Mucosa of gallbladder (tissue), 1 donor: ENCODE measurements at regions not wholly inside any gene's neighbourhood (a gene's known extent, or its start where the extent isn't known, plus 50 kb on each side); places are given as distances from the start of the nearest gene placed in this dataset.

ENCODE experiments used
- DNase-seq: peaks from one replicate; pipeline ENCODE4 v3.0.0-alpha.2; 2020; ENCODE audit warnings: low spot score
- donor health status: DM: no; HTN: no; CAD: no.

DNA sequence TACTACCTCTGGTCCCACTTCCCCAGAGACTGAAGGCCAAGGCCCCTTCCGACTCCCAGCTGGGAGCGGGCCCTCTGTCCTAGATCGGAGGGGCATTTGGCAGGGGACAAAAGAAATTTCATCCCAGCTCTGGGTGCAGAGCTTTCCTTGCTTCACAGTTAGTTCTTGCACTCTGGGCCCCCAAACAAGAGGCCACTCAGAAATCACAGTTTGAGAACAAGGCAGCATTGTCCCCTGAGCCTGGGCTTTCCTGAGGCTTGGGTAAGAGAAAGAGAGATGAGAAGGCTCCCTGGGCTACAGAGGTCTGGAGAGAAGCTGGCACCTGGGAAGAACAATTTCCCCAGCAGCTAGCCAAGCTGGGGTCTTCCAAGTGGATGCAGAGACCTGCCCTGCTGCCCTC, 71.8 kb upstream of the NCAM1 start:
- DNase-seq, result no peak

DNA sequence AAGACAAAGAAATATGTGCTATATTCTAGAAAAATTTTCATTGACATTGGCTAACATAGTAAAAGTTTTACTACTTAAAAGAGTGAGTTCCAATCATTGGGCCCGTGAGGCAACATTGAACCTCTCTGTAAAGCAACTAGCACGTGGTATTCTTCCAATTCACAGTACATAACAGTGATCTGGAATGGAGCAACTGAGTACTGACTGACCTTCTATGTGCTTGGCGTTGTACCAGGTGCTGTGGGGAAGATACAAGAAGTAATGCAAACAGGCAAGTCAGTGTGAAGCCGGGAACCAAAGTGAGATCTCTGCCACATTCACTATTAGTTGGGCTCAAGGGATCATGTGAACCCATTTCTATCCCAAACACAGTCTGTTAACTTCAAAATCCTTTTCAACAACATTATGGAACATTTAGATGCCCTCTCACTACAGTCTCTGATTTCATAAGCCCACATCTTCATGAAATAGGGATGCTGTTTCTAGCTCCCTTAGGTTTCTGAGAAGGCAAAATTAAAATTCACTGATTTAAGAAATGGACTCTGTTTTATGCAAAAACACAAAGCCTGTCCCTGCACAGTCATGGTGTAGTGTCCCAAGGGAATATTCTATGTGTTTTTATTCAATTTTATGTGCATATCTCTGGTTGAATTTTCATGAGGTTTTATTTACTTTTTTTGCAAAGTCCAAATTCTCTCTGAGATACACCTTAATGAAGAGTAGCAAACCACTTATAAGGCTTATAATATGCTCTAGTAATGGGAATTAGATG, 61.8 kb upstream of the NCAM1 start:
- no peak for DNase-seq

- no peak for DNase-seq
Observed at GRCh38 chr11:112901924-112902323, 59.3 kb upstream of the NCAM1 start.

DNA sequence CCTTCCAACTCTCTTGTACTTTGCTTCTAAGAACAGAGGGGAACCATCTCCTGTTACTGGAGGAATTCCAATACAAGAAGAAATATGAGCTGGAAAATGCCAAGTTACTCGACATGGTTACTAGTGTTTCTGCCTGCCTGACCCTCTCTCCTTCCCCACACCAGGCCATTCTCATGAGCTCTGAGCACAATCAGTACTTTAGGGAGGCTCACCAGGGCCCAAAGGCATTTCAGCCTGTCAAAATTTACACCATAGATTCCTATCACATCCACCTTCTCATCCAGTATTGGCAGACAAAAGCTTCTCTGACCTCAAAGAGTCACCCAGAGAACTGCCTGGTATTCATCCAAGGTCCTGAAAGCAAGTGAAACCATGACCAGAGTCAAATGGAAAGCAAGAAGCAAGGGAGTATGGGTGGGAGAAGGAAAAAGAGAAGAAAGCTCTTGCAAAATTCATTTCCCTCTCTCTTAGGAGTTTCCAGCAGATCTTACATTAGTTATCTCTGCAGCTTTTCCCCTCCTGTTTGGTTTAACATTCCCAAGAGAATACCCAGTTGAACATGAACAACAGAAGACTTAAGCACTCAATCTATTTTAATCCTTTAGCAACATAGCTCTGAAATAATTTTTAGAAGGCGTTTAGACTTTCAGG, 58.7 kb upstream of the NCAM1 start:
- no peak for DNase-seq

DNA sequence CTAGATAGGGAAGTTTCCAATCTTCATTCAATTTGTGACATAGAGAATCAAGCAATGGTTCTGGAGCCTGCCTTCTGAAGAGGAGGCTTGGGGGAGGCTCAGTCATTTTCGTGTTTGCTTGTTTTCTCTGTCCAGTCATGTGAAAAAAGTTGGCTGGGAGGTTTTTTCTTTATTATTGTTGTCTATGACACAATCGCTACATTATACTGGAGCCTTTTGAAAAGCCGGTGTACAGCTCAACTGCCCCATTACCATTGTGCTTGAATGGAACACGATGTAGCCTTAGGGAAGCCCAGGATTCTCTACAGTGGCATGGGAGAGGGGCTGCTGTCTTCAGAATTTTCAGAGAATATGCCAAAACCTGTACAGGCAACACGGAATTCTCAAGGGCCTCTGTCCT, 57.9 kb upstream of the NCAM1 start:
- DNase-seq, result no peak

GRCh38 chr11:112911124-112911523, 50.1 kb upstream of the NCAM1 start:
- DNase-seq, result no peak
